Activated naive CD4-positive, alpha-beta T cell treated with anti-CD3 and anti-CD28 coated beads, Interleukin-2, amount 50 U/mL, for 24 hours (primary cell): ENCODE measurements at regions not wholly inside any gene's neighbourhood (a gene's known extent, or its start where the extent isn't known, plus 50 kb on each side); places are given as distances from the start of the nearest gene placed in this dataset.
A peak's percentile ranks its signal among the peaks of the same experiment; 100 is the strongest.

Experiments
- H3K27ac Mint-ChIP-seq: one replicate; pipeline ENCODE4 v1.8.0; 2021; ENCODE audit warnings: mild to moderate bottlenecking, mixed read lengths
- H3K27me3 Mint-ChIP-seq: one replicate; pipeline ENCODE4 v1.8.0; 2021; ENCODE audit warnings: mixed read lengths
- H3K36me3 Mint-ChIP-seq: one replicate; pipeline ENCODE4 v1.8.0; 2021; ENCODE audit warnings: mixed read lengths
- H3K4me1 Mint-ChIP-seq: one replicate; pipeline ENCODE4 v1.8.0; 2021; ENCODE audit warnings: mixed read lengths
- H3K4me3 Mint-ChIP-seq: one replicate; pipeline ENCODE4 v1.8.0; 2021; ENCODE audit warnings: mild to moderate bottlenecking, mixed read lengths
- H3K9me3 Mint-ChIP-seq: one replicate; pipeline ENCODE4 v1.8.0; 2021; ENCODE audit warnings: mixed read lengths

GRCh38 chr1:194256010-194256409 lies 1069.6 kb upstream of the B3GALT2 start:
- Mint-ChIP-seq H3K4me1 (no peaks in the 10 kb centered on the region), H3K36me3 (no peaks in the 10 kb centered on the region), H3K4me3 (no peak overlapping the region), H3K9me3 (no peaks in the 10 kb centered on the region), H3K27ac (no peak overlapping the region), H3K27me3 (no peaks in the 10 kb centered on the region)

- Mint-ChIP-seq H3K27me3 (no peaks in the 10 kb centered on the region), H3K9me3 (peaks cover 5% of the 10 kb centered on the region), H3K27ac (no peak overlapping the region), H3K4me1 (no peaks in the 10 kb centered on the region), H3K4me3 (no peak overlapping the region), H3K36me3 (no peaks in the 10 kb centered on the region)
Observed at GRCh38 chr1:194252199-194252598, 1065.8 kb upstream of the B3GALT2 start.

- H3K9me3 Mint-ChIP-seq: no peaks in the 10 kb centered on the region
- no peak overlapping the region for H3K4me3 Mint-ChIP-seq
- H3K4me1 Mint-ChIP-seq: no peaks in the 10 kb centered on the region
- H3K27me3 Mint-ChIP-seq: no peaks in the 10 kb centered on the region
- H3K36me3 Mint-ChIP-seq: no peaks in the 10 kb centered on the region
- H3K27ac Mint-ChIP-seq: no peak overlapping the region
Observed at GRCh38 chr1:194241215-194241614, 1054.8 kb upstream of the B3GALT2 start.

- no peaks in the 10 kb centered on the region for H3K9me3 Mint-ChIP-seq
- no peaks in the 10 kb centered on the region for H3K36me3 Mint-ChIP-seq
- no peaks in the 10 kb centered on the region for H3K27me3 Mint-ChIP-seq
- H3K4me3 Mint-ChIP-seq: no peak overlapping the region
- H3K27ac Mint-ChIP-seq: no peak overlapping the region
- H3K4me1 Mint-ChIP-seq: no peaks in the 10 kb centered on the region
Observed at GRCh38 chr1:194233069-194233468, 1046.7 kb upstream of the B3GALT2 start.

- H3K36me3 Mint-ChIP-seq: no peaks in the 10 kb centered on the region
- no peaks in the 10 kb centered on the region for H3K9me3 Mint-ChIP-seq
- no peak overlapping the region for H3K4me3 Mint-ChIP-seq
- peaks cover 15% of the 10 kb centered on the region for H3K4me1 Mint-ChIP-seq
- H3K27ac Mint-ChIP-seq: no peak overlapping the region
- no peaks in the 10 kb centered on the region for H3K27me3 Mint-ChIP-seq
Observed at GRCh38 chr1:194230351-194231144, 1044.1 kb upstream of the B3GALT2 start.

GRCh38 chr1:194228427-194228826 lies 1042.0 kb upstream of the B3GALT2 start:
- no peak overlapping the region for H3K27ac Mint-ChIP-seq

GRCh38 chr1:194227161-194227560 lies 1040.7 kb upstream of the B3GALT2 start:
- no peak overlapping the region for H3K27ac Mint-ChIP-seq
- no peak overlapping the region for H3K4me3 Mint-ChIP-seq
- H3K4me1 Mint-ChIP-seq: peaks cover 24% of the 10 kb centered on the region
- no peaks in the 10 kb centered on the region for H3K27me3 Mint-ChIP-seq
- no peaks in the 10 kb centered on the region for H3K9me3 Mint-ChIP-seq
- H3K36me3 Mint-ChIP-seq: no peaks in the 10 kb centered on the region

More at GRCh38 chr1:194228427-194228826, 1042.0 kb upstream of the B3GALT2 start:
- Mint-ChIP-seq H3K9me3 (no peaks in the 10 kb centered on the region), H3K4me1 (peaks cover 19% of the 10 kb centered on the region), H3K27me3 (no peaks in the 10 kb centered on the region), H3K36me3 (no peaks in the 10 kb centered on the region), H3K4me3 (no peak overlapping the region)

GRCh38 chr1:194225821-194226220 lies 1039.4 kb upstream of the B3GALT2 start:
- Mint-ChIP-seq H3K36me3 (no peaks in the 10 kb centered on the region), H3K27ac (no peak overlapping the region), H3K4me3 (no peak overlapping the region), H3K9me3 (no peaks in the 10 kb centered on the region), H3K27me3 (no peaks in the 10 kb centered on the region), H3K4me1 (peaks cover 24% of the 10 kb centered on the region)

GRCh38 chr1:194223596-194223995 lies 1037.2 kb upstream of the B3GALT2 start:
- peak overlapping the region; percentile 33 for H3K27ac Mint-ChIP-seq
- H3K9me3 Mint-ChIP-seq: peaks cover 6% of the 10 kb centered on the region
- H3K36me3 Mint-ChIP-seq: no peaks in the 10 kb centered on the region
- peaks cover 24% of the 10 kb centered on the region for H3K4me1 Mint-ChIP-seq
- no peak overlapping the region for H3K4me3 Mint-ChIP-seq
- no peaks in the 10 kb centered on the region for H3K27me3 Mint-ChIP-seq

- Mint-ChIP-seq H3K27ac (no peak overlapping the region), H3K4me3 (no peak overlapping the region), H3K4me1 (no peaks in the 10 kb centered on the region), H3K36me3 (no peaks in the 10 kb centered on the region), H3K9me3 (peaks cover 6% of the 10 kb centered on the region), H3K27me3 (no peaks in the 10 kb centered on the region)
Observed at GRCh38 chr1:194215448-194215847, 1029.0 kb upstream of the B3GALT2 start.

- no peak overlapping the region for H3K27ac Mint-ChIP-seq
- H3K4me1 Mint-ChIP-seq: no peaks in the 10 kb centered on the region
- H3K4me3 Mint-ChIP-seq: no peak overlapping the region
- no peaks in the 10 kb centered on the region for H3K36me3 Mint-ChIP-seq
- peaks cover 6% of the 10 kb centered on the region for H3K9me3 Mint-ChIP-seq
- no peaks in the 10 kb centered on the region for H3K27me3 Mint-ChIP-seq
Observed at GRCh38 chr1:194214735-194215134, 1028.3 kb upstream of the B3GALT2 start.

GRCh38 chr1:194209920-194210319 lies 1023.5 kb upstream of the B3GALT2 start:
- Mint-ChIP-seq H3K4me1 (no peaks in the 10 kb centered on the region), H3K4me3 (no peak overlapping the region), H3K9me3 (no peaks in the 10 kb centered on the region), H3K27ac (no peak overlapping the region), H3K27me3 (no peaks in the 10 kb centered on the region), H3K36me3 (no peaks in the 10 kb centered on the region)

GRCh38 chr1:194208674-194209073 lies 1022.3 kb upstream of the B3GALT2 start:
- H3K27ac Mint-ChIP-seq: no peak overlapping the region
- H3K4me3 Mint-ChIP-seq: no peak overlapping the region
- no peaks in the 10 kb centered on the region for H3K9me3 Mint-ChIP-seq
- no peaks in the 10 kb centered on the region for H3K4me1 Mint-ChIP-seq
- H3K27me3 Mint-ChIP-seq: no peaks in the 10 kb centered on the region
- no peaks in the 10 kb centered on the region for H3K36me3 Mint-ChIP-seq

- Mint-ChIP-seq H3K27ac (no peak overlapping the region), H3K4me1 (no peaks in the 10 kb centered on the region), H3K27me3 (no peaks in the 10 kb centered on the region), H3K4me3 (no peak overlapping the region), H3K9me3 (no peaks in the 10 kb centered on the region), H3K36me3 (no peaks in the 10 kb centered on the region)
Observed at GRCh38 chr1:194196562-194196961, 1010.1 kb upstream of the B3GALT2 start.

GRCh38 chr1:194194724-194195123 lies 1008.3 kb upstream of the B3GALT2 start:
- Mint-ChIP-seq H3K4me3 (no peak overlapping the region), H3K4me1 (no peaks in the 10 kb centered on the region), H3K27ac (no peak overlapping the region)

GRCh38 chr1:194184974-194185373 lies 998.6 kb upstream of the B3GALT2 start:
- Mint-ChIP-seq H3K4me3 (no peak overlapping the region), H3K27ac (no peak overlapping the region), H3K9me3 (no peaks in the 10 kb centered on the region), H3K36me3 (no peaks in the 10 kb centered on the region), H3K27me3 (no peaks in the 10 kb centered on the region), H3K4me1 (no peaks in the 10 kb centered on the region)

More at GRCh38 chr1:194194724-194195123, 1008.3 kb upstream of the B3GALT2 start:
- Mint-ChIP-seq H3K27me3 (no peaks in the 10 kb centered on the region), H3K9me3 (no peaks in the 10 kb centered on the region), H3K36me3 (no peaks in the 10 kb centered on the region)

GRCh38 chr1:194184425-194184824 lies 998.0 kb upstream of the B3GALT2 start:
- Mint-ChIP-seq H3K4me3 (no peak overlapping the region), H3K36me3 (no peaks in the 10 kb centered on the region), H3K9me3 (no peaks in the 10 kb centered on the region), H3K4me1 (no peaks in the 10 kb centered on the region), H3K27me3 (no peaks in the 10 kb centered on the region), H3K27ac (no peak overlapping the region)
